HG03571 (cell line): ENCODE measurements at regions not wholly inside any gene's neighbourhood (a gene's known extent, or its start where the extent isn't known, plus 50 kb on each side); places are given as distances from the start of the nearest gene placed in this dataset.

Experiments used
- ATAC-seq: cut with Tn5 transposase; IDR thresholded peaks from one replicate; pipeline ENCODE4 v1.9.1; 2021; ENCODE audit not compliant: unreplicated experiment

DNA sequence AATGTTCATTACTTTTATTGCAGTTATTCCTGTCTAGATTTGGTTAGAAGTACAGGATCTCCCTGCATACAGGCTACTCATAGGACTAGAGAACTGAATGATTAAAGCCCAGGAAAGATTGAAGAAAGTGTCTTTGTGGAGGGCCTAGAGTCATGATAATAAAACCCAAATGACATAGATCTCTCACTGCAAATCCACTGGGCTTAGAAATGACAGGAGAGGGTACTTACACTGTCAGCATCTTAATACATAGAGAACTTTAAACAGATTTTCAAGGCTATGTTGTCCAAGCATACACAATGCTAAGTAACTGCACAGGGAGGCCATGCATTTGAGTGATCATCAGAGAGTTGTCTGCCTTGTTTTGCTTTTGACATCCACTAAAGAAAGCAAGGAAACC lies 383.8 kb upstream of the MAP3K7 start:
- ATAC-seq, result no peak

DNA sequence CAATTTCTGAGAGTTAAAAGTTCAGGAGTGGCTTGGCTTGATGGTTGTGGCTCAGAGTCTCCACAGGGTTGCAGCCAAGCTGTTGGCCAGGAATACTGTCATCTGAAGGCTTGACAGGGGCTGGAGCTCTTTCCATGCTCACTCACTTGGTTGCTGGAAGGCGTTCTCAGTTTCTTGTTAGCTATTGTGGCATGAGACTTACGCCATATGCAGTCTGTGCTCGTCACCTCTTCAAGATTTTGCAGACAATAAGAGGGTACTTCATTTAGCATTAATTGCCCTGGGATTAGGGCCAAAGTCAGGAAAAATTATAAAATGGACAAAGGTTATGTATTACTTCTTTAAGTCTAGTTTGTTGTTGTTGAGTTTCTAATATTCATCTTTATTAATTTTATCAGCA lies 380.6 kb upstream of the MAP3K7 start:
- ATAC-seq, result no peak

DNA sequence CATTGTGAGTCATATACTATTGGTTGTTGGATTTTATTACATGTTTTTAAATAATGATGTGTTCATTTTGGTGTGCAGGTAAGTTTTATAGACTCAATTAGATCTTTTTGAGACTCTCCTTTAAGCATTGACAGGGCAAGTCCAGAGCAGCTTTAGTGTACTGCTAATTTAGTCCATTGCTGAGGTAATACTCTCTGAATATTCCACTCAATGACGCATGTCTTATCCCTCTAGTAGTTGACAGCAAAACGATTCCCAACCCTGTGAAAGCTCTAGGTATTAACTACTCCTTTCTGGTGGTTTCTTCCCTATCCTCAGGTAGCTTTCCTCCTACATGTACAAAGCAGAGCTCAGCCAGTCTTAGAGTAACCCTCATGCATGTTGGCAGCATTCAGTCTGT lies 373.5 kb upstream of the MAP3K7 start:
- ATAC-seq, result no peak

DNA sequence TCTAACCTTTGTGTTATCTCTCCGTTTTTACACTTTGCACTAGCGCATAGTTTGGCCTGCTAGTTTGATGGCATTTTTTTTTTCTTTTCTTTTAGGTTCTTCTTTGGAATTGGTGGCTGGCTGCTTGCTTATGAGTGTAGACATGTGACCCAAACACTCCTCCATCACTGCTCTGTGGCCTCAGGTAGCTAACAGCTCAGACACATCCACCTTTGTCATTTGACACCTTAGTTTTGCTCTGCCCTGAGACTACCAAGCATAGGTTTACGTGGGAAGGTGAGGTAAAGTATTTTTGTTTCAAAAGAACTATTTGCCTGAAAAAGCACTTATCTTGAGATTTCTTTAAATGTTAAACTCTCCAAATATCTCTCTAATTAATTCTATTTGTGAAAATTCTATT lies 368.4 kb upstream of the MAP3K7 start:
- ATAC-seq, result no peak

DNA sequence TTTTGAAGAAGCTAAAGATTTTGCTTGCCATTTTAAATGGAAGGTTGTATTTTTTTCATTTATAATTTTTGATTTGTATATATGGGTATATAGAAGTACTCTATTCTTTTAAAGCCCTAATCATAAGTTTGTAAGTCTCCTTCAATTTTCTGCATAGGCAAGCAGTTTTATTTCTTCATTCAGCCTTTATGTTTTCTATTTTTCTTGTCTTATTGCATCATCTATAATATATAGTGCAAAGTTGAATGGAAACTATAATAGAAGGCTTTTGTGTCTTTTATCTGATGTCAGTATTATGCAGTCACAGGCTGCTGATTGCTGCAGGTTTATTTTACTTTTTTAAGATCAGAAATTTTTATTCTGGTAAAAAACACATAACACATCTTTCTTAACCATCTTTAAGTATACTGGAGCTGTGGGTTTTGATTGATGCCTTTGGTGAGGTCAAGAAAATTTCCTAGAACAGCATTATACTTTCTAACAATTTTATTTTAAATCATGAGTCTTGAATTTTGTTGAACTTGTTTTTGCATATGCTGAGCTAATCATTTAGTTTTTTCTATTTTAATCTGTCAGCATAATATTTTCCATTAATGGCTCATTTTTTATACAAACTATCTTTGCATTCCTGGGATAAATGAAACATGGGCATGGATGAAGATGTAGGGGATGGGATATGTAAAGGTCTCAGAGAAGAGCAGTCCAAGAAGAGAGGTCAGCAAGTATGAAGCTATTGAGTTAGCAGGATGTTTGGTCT lies 366.7 kb upstream of the MAP3K7 start:
- no peak for ATAC-seq

DNA sequence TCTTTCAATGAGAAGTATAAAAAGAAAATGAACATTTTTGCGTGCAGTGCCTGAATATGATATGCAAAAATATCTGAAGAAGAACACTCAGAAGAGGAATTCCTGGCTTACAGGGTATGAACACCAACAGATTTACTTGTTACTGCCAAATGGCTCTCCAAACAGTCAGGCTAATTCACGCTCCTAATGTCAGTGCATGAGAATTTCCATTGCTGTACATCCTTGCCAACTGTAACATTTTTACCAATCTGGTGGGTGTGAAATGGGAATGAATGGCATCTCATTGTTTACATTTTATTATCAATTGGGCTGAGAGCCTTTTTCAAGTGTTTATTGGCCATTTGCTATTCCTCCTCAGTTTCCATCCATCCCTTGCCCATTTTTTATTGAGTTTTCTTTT lies 365.3 kb upstream of the MAP3K7 start:
- no peak for ATAC-seq

DNA sequence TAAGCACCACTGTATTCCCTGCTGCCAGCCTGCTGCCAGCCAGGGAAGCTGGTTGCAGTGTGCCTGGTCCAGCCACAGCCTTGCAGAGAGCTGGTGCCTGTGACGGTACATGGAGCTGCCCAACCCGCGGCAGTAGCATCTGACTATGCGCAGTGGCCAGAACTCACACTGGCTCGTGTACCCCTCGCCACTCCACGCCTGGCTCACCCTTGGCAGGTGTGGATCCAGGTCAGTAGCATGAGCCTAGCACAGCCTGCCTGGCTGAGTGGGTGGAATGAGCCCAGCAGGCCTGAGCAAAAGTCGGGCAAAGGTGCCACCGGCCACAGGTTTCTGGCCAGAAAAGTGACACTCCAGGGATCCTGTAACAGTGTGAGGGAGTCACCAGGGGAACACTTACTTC lies 361.7 kb upstream of the MAP3K7 start:
- ATAC-seq, result no peak

DNA sequence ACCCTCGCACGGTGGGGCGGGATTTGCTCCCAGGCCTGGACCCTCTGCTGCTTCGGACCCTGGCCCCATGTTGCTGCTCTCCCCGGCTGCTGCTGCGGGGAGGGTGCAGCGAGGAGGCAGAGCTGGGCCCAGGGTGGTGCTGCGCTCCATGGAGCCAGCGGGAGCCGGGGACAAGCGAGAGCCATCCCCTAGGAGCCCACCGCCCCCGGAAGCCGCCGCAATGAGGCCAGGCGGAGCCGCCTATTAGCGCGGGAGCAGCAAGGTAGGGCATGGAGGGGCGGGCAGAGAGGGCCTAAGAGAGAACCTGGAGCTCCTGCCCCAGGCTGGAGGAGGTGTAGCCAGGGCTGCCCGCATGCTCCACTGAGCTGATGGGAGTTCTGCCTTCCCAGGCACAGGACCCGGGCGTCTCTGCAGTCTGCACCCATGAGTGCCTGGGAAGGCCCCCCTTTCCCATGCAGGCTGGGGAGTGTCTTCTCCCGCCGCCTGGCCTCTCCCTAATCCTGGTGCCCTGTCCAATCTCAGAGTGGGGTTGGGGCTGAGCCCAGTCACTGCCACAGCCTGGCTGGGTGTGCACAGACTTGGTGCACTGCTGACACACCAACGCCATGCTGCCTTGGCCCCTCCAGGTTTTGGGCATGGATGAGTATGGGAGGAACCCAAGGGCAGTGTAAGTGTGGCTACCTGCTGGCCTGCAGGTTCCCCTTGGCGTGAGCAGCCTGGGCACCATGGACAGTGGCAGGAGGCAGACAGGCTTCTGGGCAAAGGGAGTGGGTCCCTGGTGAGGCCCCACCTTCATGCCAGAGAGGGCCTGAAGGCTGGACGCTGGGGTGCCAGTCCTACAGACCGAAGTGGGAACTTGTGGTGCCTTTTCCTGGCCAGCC lies 360.6 kb upstream of the MAP3K7 start:
- ATAC-seq, result no peak

DNA sequence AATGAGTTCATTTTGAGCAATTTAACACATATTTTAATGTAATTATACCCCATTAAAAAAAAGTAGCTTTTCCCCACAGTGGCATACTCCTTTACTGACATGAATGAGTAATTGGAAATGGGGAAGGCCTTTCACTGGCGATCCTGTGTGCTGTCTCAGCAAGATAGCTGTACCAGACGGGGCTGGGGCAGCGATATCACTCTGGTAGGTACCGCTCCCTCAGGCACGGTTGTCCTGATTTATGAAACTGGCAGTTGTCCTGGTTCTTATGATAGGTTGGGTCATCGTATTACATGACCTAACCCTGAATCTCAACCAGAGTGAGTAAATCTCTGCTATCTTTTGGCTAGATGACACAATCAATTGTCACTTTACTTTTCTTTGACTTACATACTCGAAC lies 355.0 kb upstream of the MAP3K7 start:
- ATAC-seq, result no peak

DNA sequence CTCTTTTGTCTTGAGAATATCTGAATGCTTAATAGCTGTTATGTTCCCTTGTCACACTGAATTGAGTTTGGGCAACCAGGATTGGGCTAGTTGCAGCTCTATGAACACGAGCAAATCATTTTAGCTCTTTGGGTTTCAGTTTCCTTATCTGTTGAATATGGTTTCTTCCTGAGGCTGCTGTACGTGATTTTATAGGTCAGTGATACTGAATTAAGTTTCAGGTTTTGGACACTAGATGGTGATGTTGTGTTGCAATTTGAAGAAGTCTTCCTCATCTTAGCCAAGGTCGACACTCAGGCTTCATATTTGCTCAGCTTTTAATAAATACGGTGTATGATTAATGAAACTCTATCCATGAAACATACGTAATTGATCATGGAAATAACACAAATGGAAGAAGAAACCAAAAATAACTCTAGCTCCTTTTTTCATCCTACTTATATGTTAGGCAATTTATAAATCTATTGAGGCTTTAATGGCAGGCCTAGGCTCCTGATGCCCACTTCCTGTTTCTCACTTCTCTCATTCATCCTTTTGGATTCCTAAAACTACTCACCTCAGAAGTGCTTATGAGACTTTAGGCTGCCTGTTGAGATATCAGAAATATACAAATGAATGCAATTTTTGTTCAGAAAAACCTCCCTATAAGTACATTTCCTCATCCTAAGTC lies 354.1 kb upstream of the MAP3K7 start:
- peak; percentile 96 for ATAC-seq

DNA sequence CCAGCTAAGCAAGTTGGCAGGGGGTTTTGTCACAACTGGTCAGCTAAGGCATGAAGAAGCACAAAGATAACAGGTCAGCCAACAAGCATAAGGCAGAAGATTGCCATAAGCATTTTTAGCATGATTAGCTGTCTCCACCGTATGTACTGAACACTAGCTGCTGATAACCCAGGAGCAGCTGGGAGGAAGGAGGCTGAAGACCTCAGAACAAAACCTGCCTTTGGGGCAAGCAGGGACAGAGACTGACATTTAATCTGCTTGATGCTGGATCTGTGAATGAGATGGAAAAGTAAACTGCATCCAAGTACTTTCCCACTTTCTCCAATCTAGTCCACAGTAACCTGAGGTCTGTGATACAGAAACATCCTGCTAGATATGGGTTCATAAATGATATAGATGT lies 353.0 kb upstream of the MAP3K7 start:
- ATAC-seq, result no peak

DNA sequence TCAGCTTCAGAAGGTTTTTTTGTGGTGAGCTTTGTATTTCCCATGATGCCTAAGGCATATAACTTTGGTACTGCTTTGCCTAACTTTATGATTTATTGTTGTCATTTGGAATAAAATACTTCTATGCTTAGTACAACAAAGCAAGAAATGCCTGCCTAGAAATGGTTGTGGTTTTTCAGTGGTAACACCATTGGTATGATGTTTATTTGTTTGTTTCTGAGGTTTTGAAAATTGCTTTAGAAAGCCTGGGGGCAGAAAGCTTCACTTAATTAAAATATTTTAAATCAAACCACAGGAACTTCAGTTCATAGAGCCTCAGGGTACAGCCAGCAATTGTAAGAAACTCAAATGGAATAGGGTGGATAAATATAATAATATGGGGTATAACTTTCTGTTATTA lies 351.2 kb upstream of the MAP3K7 start:
- ATAC-seq, result no peak

DNA sequence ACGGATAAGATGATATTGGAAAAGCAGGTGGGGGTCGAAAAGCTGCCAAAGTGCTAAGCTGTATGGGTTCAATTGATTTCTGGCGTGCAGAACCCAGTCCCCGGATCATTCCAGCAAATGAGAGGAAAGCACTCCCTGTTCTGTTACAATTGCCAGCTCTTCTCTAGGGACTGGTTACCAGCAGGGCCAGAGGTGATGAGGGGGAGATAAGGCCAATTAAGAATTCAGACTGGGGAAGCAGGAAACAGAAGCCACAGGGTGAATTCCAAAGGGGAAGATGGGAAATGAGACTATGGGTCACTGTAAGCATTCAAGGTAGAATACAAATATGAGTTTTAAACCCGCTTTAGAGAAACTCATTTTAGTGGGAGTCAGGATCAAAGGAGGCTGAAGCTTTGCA lies 349.4 kb upstream of the MAP3K7 start:
- no peak for ATAC-seq

DNA sequence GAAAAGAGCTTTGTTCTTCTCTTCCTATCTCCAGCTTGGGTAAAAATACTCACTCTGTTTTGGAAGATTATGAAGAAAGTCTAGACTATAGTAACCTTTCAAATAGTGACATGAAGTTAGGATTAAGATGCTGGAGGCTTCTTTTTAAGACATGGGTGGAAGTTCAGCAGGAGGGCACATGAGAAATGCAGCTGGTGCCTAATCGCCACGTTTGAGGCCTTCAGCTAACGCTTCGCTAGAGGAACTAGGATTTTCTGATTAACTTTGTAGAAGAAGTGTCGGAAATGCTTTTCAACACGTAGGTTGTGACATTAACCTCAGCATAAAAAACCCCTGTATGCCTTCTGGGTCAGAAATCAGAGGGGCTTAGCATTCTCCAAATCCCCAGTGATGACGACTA lies 348.1 kb upstream of the MAP3K7 start:
- no peak for ATAC-seq

DNA sequence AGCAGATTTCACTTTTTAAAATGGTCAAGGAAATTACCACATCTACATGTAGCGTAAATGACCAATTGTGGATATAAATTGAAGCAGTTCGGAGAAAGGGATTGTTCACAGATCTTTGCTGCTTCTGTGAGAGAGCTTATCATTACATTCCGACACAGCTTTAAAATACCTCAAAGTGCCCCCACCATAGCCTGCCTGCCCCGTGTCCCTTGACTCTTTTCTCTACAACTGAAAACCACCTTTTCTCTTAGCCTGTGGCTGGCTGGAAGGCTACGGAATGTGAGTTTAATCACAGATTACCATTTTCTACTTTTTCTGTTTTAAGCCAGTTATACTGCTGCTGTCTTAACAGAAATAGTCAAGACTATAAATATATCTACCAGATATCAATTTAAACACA lies 347.2 kb upstream of the MAP3K7 start:
- ATAC-seq, result no peak

DNA sequence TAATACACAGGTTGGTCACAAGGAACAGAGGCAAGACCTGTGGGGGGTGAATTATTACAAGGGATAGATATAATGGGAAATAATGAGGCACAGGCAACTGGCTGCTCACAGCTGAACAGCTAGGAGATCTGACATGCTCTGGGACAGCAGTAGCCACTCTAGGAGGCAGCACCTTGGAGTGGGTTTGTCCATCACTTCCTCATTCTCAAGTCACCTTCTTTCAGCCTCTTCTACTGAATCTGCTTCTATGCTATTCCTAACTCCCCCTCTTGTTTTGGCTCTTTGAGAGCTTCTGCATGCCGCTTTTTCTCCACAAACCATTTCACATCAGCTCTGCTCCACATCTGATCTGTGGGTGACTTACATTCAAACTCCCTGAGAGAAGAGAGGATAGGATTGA lies 345.5 kb upstream of the MAP3K7 start:
- no peak for ATAC-seq

DNA sequence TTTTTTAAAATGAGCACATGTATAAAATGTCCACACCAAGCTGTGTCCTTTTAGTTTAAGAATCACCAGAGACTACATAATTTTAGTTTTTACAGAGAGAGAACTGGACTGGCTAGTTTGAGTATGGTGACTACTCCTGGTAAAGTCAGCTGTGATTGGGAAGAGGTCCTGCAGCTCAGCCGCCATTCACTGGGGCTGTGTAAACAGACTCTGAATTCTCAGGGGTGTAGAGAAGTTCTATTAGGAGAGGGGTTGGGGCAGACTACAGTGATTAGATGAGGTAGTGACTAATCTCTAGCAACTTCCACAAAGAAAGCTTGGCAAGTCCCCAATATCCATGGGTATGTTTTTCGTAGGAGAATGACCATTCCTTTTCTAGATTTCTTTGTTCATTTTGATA lies 341.2 kb upstream of the MAP3K7 start:
- ATAC-seq, result no peak

DNA sequence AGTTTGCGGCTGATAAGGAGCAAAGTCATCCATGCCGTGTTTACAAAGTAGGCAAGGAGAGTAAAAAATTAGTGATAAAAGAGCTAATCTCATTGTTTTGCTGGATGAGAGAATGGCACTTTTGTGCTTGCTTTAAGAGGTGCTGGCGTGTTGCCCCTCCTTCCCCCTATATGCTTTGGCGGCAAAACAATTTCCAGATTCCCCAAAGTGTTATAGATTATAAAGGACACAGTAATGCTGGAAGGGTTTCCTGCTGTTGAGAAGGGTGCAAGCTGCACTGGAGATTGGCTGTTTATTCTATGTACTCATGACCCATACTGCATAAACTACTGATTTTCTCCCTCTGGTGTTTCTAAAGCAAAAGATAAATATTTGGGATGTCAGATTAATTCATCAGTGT lies 338.9 kb upstream of the MAP3K7 start:
- ATAC-seq, result no peak

DNA sequence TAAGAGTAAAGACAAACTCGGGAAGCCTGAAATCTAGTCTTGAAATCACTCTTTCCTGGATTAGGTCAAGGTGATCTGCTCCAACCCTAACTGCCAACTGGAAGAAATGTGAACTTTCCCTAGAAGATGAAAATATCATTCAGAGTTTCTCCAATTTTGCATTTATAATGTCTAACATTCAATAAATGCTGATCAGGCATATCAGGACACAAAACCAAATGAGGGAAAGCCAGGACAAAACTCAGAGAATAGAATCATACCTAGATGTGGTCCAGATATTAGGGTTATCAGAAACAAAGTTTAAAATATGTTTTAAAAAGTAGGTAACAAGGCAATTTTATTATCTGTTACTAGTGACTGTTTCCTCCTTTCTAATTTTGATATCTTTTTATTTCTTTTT lies 335.5 kb upstream of the MAP3K7 start:
- no peak for ATAC-seq

DNA sequence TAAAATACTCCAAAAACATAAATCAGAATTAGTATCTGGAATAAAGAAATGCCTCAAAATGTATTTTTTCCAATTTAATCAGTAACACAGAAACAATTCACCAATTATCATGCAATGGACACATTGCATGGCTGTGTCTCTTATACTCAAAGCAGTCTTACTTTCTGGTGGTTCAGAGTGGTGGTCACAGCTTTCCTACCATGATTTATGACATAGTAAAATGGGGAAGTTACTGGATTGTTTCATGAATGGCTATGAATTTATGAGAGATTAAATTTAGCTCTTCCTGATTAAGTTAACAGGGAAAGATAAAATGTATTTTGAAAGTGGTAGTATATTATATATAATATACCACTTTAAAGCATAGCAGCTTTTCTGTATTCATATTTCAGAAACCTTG lies 331.5 kb upstream of the MAP3K7 start:
- no peak for ATAC-seq

DNA sequence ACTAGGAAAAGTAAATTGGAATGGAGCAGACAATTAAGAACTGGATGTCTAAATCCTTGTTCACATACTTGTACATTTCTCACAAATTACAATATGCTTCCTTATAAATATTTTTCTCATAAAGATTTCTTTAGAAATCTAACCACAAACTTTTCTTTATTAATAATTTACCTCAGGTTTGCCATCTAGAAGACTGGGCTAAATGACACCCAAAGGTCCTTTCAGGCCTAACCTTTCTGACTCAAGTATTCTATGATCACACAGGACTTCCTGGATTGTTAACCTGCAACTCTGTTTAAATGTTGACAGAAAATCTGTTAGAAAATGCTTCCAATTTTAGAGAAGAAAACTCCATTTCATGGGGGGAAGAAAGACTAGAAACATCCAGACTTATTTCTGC lies 330.5 kb upstream of the MAP3K7 start:
- no peak for ATAC-seq

DNA sequence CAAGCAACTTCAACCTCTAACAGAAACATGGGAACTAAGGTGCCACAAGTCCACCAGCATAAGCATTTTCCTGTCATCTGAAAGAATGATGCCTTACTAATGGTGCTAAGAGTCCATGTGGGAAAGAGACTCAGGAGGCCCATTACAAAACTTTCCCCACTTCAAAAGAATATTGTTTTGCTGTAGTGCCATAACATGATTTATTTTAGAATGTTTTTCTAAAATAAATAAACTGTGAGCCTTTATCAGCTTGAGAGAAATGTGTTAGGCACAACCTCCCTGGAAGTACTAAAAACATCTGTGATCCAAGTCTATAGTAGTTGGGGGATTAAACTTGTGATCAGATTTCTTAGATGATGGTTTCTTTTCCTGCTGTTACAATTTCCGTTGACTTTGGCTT lies 330.1 kb upstream of the MAP3K7 start:
- no peak for ATAC-seq
